ENCODE measurements at regions not wholly inside any gene's neighbourhood (a gene's known extent, or its start where the extent isn't known, plus 50 kb on each side); places are given as distances from the start of the nearest gene placed in this dataset.

GRCh38 chr2:220981926-220982325, 590.2 kb downstream of the EPHA4 start:
- TF ChIP-seq, protein P1, sequence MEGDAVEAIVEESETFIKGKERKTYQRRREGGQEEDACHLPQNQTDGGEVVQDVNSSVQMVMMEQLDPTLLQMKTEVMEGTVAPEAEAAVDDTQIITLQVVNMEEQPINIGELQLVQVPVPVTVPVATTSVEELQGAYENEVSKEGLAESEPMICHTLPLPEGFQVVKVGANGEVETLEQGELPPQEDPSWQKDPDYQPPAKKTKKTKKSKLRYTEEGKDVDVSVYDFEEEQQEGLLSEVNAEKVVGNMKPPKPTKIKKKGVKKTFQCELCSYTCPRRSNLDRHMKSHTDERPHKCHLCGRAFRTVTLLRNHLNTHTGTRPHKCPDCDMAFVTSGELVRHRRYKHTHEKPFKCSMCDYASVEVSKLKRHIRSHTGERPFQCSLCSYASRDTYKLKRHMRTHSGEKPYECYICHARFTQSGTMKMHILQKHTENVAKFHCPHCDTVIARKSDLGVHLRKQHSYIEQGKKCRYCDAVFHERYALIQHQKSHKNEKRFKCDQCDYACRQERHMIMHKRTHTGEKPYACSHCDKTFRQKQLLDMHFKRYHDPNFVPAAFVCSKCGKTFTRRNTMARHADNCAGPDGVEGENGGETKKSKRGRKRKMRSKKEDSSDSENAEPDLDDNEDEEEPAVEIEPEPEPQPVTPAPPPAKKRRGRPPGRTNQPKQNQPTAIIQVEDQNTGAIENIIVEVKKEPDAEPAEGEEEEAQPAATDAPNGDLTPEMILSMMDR (IDR thresholded peaks at IDR 0.05), result no peak
- TF ChIP-seq EP300 (IDR thresholded peaks at IDR 0.05), result no peak
- TF ChIP-seq POLR2A (IDR thresholded peaks at IDR 0.05), result no peak
